ENCODE measurements at regions not wholly inside any gene's neighbourhood (a gene's known extent, or its start where the extent isn't known, plus 50 kb on each side); places are given as distances from the start of the nearest gene placed in this dataset.
"Not testable (repeated sequence)": the region's sequence is repeated elsewhere in the genome, so short reads cannot be mapped to it uniquely, and the experiment has no call there.

DNA sequence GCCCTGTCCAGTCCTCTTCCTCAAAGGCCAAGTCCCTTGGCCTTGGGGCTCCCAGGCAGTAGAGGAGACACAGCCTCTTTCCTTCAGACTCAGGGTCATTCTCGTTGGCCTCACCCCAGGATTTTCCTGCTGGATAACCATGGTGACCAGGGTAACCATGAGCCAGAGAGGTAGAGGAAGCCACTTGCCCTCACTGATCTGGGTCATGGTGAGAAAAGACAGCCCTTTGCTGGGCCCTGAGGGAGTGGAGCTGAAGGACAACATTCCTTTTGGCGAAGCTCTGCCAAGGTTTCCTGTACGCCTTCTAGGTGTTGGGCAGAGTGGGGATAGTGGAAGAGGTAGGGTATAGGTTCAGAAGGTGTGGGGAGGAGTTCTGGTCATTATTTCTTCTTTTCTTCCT, 53.1 kb upstream of the WNT4 start:
- no peak for DNase-seq

DNA sequence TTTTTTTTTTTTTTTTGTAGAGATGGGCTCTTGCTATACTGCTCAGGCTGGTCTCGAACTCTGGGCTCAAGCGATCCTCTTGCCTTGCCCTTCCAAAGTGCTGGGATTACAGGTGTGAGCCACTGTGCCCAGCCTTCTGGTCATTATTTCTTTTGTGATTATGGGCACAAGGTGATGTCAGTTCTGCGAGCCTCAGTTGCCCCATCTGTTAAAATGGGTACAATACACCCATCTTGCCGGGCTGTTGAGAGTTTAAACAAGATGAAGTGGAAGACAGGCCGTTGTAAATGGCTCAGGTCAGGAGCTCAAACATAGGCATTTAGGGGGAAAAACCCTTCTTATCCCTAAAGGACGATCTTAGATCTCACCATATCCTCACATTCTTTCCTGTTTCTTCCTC, 53.7 kb upstream of the WNT4 start:
- no peak for DNase-seq

DNA sequence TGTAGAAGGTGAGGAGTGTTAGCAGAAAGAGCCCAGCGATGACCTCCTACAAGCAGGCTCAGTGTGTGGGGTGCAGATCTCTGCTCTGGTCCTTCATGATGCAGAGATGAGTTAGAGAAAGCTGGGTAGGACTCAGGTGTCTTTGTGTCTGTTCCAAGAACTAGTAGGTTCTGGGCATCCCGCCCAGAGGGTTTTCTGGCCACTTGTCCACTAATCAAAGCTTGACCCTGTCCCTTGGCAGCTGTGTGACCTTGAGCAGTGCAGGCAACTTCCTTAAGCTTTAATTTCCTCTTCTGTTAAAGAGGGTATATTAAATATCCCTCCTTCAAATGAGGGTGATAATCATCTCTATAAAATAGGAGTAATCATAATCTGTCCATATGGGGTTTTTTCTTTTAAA, 54.7 kb upstream of the WNT4 start:
- no peak for DNase-seq

DNA sequence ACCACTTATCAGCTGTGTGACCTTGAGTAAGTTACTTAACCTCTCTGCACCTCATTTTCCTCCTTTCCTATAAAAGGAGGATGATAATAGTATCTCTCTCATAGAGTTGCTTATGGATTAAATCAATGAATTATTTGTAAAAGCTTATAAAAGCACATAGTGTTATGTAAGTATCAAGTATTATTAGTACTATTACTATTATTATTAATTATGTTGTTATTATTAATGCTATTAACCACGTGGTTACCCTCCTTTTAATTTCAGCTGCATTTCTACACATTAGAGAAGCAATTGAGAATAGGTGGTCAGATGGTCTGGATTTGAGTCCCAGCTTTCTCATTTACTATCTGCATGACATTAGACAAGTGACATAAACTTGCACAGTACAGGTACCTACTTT, 58.1 kb upstream of the WNT4 start:
- no peak for DNase-seq

DNA sequence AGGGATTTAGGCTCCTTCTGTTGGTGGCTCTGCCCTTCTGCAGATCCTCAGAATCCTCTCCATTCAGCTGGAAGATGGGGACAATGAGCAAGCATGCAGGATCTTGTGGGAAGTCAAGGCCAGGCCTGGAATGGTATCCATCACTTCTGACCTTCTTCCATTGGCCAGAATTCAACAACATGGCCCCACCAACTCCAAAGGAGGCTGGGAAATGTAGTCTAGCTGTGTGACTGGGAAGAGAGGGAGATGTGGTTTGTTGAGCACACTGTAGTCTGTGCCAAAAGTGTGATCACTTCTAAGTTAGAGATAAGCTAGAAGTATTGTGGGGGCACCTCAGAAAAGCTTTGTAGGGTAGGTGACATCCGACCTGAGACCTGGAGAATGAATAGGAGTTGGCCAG, 60.4 kb upstream of the WNT4 start:
- peak; percentile 35 for DNase-seq

DNA sequence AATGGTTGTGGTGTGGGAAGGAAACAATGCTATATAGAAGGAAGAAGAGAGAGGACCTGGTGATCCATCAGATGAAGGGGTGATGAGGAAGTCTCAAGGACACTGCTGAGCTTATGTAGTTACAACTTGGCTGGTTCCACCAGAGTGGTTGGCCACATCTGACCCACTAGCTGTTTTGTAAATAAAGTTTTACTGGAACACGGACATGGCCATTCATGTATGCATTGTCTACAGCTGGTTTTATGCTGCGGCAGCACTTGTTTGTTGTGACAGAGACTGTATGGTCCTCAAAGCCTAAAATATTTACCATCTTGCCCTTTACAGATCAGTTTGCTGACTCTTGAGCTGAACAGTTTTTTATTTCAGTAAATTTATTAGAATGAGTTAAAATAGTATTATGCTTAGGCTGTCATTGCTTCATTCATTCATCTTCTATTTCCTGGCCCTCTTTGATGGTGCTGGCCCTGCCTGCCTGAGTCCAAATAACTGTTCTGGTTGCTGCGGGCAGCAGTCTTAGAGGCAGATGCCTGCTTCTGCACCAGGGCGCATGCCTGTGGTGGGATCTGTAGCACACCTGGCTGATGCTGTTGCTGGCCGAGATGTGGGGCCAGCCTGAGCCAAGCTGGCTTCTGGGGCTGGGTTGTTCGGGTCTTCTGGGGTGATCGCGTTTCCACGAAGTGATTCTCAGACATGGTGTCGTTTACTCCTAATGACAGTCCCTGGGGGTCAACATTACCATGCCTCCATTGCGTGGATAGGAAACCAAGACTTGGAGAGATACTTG, 61.4 kb upstream of the WNT4 start:
- DNase-seq = no peak

DNA sequence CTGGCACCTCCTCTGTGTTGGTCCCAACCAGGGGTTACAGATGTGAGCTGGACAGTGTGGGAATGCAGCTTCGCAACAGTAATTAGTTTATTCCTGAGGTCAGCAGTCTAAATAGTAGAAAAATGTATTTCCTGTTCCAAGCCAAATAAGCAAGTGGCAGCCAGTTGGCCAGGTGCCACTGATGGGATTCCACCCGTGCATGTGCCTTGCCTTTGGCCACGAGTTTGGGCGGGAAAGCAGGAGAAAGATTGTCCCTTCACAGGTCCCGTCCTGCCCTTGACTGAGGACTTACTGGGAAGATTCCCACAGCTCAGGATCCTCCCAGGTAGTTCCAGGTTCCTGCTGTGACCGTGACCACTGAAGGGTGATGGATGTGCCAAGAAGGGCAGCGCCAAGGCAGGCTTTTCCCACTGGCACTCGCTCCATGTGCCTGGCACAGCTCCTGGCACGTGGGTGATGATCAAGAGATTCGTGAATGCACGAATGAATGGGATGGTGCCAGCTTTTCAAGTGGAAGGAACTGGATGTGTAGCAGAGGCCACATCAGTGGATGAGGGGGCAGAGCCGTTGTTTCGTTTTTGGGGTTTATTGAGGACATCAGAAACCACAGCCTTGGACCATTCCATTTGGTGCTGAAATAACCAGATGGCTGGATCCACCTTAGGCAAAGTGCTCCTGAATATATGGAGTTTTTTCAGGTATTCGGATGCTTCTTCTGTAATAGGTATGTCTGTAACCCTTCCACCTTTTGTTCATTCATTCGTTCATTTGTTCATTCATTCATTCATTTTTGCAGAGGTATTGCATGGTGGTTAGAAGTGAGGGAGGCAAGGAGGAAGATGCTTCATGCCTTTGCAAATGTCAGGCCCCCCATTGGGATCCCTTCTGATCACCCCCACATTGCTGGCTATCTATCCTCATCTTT, 62.4 kb upstream of the WNT4 start:
- DNase-seq = no peak

DNA sequence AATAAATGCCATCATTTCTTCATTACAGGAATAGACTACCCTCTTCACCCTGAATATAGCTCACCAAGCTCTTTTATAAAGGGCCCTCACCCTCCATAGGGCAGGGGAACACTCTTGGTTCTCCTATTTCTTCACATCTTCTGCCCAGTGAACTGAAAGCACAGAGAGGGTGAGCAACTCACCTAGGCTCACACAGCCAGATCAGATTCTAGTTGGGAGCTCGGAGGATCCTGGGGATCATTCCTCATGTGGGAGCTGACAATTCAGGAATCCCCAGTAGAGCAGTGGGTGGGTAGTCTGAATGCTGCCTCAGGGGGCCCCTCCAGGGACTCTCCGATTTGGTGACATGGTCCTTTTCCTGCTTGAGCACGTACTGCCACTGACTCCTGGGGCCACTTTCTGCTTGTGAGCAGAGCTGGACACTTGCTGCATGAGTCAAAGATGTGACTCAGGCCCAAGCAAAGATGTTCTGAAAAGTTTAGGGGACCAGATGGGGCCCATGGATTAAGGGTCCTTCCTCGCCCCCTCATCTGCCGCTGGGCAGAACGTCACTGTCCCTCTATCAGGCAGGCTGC, 63.7 kb upstream of the WNT4 start:
- no peak for DNase-seq

DNA sequence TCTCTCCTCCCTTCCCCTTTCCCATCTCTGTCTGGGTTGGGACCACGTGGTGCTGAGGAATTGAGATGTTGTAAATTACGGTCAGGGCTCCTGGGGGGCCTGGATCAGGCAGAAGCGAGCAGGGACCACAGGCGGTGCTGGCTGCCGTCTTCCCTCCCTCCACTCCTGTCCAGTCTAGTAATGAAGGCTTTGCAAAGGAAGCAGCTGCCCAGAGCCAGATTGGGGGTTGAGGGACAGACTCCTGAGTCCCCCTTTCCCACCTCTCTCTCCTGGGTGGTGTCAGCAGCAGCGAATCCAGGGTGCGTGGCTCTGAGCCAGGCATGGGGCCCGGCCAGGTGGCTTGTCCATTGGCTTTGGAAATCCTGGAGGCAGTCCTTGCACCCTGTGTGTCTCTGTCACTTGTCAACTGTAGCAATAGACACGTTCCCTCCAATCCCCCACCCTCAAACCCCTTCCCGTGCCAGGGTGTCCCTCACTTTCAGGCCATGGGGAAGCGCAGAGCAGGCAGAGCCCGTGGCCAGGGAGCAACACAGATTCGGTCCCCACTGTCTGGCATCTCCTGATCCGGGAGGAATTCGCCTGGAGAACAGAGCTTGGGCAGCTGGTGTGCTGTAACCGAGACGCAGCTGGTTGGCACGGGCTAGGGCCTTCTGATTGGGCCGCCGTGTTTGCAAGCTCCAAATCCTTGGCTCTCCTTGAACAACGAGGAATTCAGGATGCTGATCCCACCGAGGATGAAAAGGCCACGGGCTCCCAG, 64.8 kb upstream of the WNT4 start:
- peak; percentile 93 for DNase-seq

DNA sequence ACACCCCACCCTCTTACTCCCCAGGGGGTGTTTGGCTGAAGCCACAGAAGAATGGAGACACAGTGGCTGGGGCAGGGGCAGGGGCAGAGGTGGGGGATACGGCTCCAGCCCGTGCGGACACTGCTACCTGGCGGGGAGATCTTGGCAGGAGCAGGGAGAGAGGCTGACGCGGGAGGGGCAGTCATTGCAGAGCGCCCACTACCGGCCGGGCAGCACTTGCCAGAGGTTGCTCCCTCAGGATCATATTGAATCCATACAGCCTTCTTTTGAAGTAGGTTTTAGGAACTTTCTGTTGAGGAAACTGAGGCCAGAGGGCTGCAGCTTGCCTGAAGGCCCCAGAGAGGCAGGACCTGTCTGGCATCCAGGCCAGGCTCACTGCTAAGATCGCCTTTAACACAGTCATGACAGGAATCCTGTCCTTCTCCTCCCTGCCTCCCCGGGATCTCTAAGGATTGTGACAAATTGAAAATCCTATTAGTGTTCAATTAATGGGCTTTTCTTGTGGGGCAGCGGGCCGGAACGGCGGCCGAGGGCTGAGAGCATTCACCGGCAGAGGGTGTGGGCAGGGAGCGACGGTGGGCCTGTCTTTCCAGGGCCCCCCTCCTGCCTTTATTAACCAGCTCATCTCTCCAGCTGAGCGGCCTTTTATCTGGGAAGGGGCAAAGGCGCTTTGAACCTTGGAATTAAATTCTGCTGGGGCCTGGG, 65.5 kb upstream of the WNT4 start:
- DNase-seq = peak; percentile 99

DNA sequence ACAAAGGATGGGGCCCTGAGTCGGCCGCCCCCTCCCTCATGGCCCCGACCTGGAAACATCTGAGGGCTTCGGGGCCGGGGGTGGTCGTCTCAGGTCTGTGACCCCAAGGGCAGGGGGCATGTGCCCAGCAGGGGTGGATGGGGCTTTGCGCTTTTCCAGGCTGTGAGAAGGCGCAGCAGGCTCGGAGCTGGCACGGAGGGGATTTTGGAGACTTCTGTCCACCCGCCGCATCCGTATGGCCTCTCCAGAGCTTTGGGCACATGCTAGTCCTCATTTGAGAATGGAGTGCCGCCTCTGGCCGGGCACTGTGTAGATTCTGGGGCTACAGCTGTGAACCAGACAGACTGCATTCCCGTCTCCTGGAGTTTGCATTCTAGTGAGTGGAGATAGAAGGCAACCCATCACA, 66.1 kb upstream of the WNT4 start:
- DNase-seq = peak; percentile 75

DNA sequence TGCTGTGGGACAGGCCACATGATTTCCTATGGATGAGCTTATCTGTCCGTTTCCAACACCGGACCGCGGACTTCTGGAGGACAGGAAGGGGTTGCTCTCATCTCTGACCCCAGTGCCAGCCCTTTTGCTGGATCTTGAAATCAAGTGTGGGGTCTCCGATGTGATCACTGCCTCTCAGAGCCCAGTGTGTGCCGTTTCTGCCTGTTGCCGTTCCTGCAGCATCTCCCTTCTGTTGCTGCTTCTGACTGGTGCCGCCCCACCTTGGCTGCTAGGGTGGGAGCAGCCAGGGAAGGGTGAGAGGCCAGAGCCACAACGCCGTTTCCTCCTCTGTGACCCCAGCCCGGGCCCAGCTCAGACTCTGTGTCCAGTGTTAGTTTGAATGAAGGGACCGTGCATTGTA, 67.3 kb upstream of the WNT4 start:
- peak; percentile 53 for DNase-seq

DNA sequence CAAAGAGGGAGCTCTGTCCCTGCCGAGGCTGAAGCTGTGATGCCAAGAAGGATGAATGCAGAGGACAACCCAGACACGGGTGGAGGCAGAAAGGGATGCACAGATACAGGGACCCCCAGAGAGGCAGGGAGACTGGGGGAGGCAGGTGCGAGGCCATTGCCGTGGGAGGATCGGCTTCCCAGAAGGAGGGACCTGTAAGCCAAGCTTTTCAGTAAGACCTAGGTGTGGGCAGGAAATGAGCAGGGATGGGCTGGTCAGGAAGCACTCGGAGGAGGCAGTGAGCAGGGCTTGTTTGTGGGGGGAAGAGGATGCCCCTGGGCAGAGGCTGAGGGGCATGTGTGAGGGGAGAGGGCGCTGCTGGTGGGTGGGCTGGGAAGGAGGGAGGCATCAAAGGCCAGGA, 67.7 kb upstream of the WNT4 start:
- no peak for DNase-seq

DNA sequence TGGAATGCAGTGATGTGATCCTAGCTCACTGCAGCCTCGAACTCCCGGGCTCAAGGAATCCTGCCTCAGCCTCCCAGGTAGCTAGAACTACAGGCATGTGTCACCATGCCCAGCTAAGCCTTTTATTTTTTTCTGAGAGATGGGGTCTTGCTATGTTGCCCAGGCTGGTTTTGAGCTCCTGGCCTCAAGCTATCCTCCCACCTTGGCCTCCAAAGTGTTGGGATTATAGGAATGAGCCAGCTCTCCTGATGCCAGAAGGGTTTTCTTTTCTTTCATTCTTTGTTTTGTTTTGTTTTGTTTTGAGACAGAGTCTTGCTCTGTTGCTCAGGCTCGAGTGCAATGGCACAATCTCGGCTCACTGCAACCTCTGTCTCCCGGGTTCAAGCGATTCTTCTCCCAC, 68.6 kb upstream of the WNT4 start:
- DNase-seq = not testable (repeated sequence)

DNA sequence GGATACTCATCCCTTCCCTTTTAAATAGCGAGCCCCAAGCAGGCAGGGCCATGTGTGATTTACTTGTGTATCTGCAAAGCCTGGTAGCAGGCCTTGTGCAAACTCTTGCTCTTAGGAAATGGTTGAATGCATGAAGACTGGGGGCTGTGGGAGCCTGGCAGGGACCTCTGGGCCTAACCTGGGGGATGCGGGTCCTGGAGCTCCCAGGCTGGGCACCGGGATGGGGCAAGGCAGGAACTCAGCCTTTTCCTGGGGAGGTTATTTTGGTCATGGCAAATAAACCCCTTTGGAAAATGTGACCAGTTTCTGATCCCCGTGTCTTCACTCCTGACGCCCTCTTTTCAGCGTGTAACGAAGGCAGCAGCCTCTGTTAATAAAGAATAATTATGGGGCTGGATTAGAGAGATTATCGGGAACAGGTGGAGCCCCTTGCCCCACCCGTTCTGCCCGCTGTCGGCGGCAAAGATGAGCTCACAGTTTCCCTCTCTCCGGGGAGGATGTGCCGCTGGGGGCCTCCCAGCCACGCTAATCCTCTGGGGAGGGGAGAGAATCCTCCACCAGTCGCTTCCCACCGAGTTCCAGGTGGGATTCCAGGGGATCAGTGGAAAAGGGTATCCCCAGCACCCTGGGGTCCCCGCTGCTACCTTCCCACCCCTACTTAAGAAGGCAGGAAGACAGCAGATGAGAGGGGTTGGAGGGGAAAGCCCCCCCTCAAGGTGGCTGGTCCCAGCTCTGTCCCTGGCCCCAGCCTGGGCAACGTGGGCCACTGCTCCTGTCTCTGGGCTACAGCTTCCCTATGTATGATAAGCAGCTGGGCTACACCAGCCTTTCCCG, 69.7 kb upstream of the WNT4 start:
- peak; percentile 99 for DNase-seq

DNA sequence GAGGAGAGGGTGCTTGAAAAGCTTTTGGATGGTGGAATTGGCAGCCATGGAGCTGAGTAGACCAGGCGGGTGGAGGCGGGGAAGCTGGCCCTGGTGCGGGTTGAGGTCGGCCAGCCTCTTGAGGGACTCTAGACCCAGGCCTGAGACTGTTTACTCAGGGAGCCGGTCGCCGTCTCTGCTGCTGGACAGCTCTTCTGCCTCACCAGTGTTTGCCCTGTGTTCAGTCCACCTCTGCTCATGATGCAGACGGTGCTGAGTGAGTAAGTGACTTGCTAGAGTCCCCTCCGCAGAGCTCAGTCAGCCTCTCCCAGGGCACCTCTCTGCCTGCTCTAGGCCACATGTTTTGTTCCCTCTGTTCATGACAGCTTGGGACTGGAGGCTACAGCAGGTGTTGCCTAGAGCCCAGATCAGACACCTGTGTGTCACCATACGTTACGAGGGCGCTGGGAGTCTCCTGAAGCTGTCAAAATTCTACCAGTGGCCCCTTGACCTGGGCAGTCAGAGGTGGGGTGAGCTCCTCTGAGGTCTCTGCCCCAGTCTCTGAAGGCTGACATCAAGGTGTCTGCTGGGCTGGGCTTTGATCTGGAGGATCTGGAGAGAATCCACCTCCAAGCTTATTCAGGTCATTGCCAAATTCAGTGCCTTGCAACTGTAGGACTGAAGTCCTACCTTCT, 73.5 kb upstream of the WNT4 start:
- DNase-seq = peak; percentile 29

DNA sequence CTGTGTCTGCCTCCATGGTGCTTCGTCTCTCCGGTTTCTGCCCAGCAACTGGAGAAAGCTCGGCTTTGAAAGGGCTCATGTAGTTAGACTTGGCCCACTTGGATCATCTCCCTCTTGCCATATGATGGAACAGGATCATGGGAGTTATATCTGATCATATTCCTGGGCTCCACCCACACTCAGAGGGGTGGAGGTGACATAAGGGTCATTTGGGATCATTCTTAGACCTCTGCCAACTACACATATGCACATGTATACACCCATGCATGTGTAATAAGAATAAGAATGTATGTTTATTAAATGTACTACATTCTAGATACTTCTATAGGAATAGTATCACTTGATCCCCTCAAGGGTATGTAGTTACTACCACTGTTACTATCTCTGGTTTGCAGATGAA, 74.1 kb upstream of the WNT4 start:
- DNase-seq = no peak

DNA sequence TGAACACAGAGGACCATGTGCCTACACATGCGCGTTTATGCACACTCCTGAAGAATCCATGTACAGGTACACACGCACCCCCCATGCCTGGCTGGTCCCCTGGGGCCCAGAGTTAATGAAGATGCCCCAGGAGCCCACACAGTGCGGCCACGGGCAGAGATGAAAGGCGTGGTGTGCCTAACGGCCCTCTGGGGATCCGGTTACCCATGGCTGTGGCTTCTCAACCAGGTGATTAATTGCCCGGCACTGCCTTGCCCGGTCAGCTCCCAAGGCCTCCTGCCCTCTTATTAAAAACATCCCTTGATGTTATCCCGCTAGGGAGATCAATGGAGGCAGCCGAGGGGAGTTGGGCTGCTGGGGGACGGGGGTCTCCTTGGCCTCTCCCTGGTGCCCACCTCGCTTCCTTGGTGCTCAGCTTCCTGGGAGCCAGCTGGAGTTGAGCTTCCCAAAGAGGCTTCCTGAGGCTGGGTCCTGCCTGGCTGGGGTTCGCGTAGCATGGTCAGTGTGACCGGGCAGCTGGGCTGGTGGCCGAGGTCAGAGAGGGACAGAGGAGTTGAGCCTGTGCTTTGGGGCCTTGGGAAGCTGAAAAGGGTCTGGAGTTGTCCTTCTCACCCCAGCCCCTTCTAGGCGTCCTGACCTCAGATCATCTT, 75.0 kb upstream of the WNT4 start:
- DNase-seq = no peak

DNA sequence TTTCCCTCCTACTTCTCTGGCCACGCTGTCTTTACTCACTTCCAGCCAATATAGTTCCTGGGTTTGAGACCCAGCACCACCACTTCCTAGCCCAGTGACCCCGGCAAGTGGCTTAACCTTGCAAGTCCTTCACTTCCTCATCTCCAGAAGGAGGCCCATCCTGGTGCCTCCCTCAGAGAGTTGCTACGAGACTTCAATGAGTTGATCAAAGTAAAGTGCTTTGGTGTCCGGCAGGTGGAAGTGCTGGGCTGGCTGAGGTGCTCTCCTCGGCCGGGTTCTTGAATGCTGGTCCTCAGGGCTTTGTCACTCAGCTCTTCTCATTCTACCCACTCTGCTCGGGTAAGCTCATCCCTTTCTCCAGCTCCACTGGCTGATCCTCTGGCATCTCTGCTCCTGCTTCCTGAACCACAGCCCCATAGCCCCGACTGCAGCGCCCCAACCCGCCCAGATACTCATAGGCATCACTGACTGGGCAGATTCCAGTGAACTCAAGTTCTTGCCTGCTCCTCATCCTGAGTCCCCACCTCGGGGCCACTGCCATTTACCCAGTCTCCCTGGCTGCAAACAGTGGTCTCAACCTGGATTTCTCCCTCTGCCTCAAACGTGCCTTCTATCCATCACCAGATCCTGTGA, 75.8 kb upstream of the WNT4 start:
- no peak for DNase-seq

DNA sequence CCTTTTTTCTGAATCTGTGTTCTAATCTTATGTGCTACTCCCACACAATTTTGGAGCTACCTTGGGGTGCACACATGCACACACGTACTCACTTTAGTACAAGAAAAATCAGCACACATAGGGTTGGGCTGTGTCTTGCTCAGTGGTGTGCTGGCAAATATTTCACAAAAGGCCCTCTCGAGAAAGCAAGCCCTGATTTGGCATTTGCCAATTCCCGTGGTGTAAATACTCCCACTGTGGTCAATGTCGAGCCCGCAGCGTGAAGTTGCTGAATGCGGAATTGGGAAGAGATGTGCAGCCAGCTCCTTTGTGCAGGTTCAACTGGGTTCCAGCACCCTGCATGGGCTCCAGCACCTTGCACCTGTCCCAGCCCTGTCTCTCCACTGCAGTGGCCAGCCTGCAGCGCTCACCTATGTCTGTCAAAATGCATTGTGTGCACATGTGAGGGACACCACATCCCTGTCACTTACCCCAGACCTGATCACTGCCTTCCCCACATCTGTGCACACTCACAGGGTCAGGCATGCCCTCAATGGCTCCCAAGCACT, 78.4 kb upstream of the WNT4 start:
- no peak for DNase-seq

All from NCI-H82 (cell line).